BE2C (cell line): ENCODE measurements at regions not wholly inside any gene's neighbourhood (a gene's known extent, or its start where the extent isn't known, plus 50 kb on each side); places are given as distances from the start of the nearest gene placed in this dataset.
"Not testable (repeated sequence)": the region's sequence is repeated elsewhere in the genome, so short reads cannot be mapped to it uniquely, and the experiment has no call there.

Experiments
- DNase-seq: peaks from one replicate; pipeline ENCODE4 v3.0.0-alpha.2; 2020
- H3K27me3 ChIP-seq: fragments of 250-450 bp; sonication (Bioruptor Pico); 2 replicates; pipeline ENCODE4 v1.5.1; 2020; ENCODE audit warnings: mild to moderate bottlenecking
- H3K36me3 ChIP-seq: fragments of 250-450 bp; sonication (Bioruptor Pico); 2 replicates; pipeline ENCODE4 v1.5.1; 2020; ENCODE audit warnings: mild to moderate bottlenecking
- H3K4me1 ChIP-seq: fragments of 250-450 bp; sonication (Bioruptor Pico); 2 replicates; pipeline ENCODE4 v1.5.1; 2020
- H3K4me3 ChIP-seq: 2 replicates; pipeline ENCODE4 v1.5.1; 2011; ENCODE audit warnings: low read depth, low read length
- H3K9me3 ChIP-seq: fragments of 250-450 bp; sonication (Bioruptor Pico); 2 replicates; pipeline ENCODE4 v1.5.1; 2020
- CTCF ChIP-seq: IDR thresholded peaks from 2 replicates; pipeline ENCODE4 v1.5.1; 2012; ENCODE audit warnings: mild to moderate bottlenecking, low read depth, low read length

DNA sequence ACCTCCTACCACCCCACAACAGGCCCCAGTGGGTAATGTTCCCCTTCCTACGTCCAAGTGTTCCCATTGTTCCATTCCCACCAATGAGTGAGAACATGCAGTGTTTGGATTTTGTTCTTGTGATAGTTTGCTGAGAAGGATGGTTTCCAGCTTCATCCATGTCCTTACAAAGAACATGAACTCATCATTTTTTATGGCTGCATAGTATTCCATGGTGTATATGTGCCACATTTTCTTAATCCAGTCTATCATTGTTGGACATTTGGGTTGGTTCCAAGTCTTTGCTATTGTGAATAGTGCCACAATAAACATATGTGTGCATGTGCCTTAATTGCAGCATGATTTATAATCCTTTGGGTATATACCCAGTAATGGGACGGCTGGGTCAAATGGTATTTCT, 81.6 kb downstream of the P2RY10 start:
- not testable (repeated sequence) for H3K36me3 ChIP-seq, H3K9me3 ChIP-seq, H3K4me3 ChIP-seq, DNase-seq, H3K27me3 ChIP-seq, H3K4me1 ChIP-seq

DNA sequence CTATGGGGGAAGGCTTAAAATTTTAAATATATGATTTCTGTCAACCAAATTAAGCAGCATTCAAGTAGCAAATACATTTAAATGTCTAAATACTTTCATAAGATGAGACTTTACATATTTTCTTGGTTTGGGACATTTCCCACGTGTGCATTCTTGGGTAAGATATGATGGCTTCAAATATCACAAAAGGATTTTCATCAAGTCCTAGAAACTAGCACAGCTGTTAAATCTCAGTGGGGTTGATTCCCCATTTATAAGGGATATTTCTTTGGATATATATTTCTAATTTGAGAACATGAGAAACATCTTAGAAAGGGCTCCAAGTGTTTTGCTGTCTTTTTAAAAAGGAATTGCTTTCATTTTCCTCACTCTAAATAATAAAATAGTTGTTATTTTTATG, 90.2 kb downstream of the P2RY10 start:
- no peak overlapping the region for H3K4me3 ChIP-seq
- no peak for DNase-seq
- TF ChIP-seq CTCF, result no peak
- H3K9me3 ChIP-seq, result no peaks in the 10 kb centered on the region
- no peaks in the 10 kb centered on the region for H3K27me3 ChIP-seq
- H3K4me1 ChIP-seq, result no peaks in the 10 kb centered on the region
- no peaks in the 10 kb centered on the region for H3K36me3 ChIP-seq

GRCh38 chrX:79036157-79036880, 91.1 kb downstream of the P2RY10 start:
- no peak for DNase-seq
- Histone ChIP-seq H3K4me3 (no peak overlapping the region), H3K9me3 (no peaks in the 10 kb centered on the region), H3K4me1 (no peaks in the 10 kb centered on the region), H3K27me3 (no peaks in the 10 kb centered on the region), H3K36me3 (no peaks in the 10 kb centered on the region)
- TF ChIP-seq CTCF, result no peak

DNA sequence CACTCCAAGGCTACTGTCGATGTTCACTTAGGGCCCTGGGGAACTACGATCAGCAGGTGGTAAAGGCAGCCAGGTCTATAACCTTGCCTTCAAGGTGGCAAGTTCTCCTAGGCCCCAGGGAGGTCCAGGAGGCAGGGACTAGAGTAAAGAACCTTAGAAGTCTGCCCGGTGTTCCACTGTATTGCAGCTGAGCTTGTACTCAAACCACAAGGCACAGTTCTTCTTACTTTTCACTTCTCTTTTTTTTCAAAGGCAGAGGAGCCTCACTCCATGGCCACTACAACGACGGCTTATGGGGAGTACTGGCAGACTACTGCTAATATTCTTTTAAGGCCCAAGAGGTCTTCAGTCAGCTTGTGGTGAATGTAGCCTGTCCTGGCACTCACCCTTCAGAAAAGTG, 78.8 kb upstream of the GPR174 start:
- Histone ChIP-seq H3K27me3 (no peaks in the 10 kb centered on the region), H3K4me3 (no peak overlapping the region), H3K9me3 (no peaks in the 10 kb centered on the region), H3K36me3 (no peaks in the 10 kb centered on the region), H3K4me1 (no peaks in the 10 kb centered on the region)
- DNase-seq, result no peak
- no peak for TF ChIP-seq CTCF

DNA sequence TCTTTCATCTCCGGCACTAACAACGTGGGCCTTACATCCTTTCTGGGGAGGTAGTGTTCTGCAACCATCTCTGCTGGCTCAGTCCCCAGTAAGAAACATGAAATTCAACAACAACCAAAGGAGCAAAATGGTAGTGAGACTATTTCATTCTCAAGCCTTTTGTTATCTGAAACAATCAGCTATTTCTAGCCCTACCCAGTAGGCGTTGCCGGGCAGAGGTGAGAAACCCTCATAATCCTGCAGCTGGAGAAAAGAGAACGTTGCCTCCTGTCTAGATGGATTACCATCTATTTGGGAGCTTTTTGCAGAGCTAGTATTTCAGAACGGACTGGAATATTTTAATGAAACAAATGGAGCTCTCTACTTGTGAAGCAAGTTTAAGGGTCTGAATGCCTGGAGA, 66.4 kb upstream of the GPR174 start:
- no peak for TF ChIP-seq CTCF
- no peak overlapping the region for H3K4me3 ChIP-seq
- no peaks in the 10 kb centered on the region for H3K4me1 ChIP-seq
- DNase-seq, result no peak
- H3K27me3 ChIP-seq, result no peaks in the 10 kb centered on the region
- H3K36me3 ChIP-seq, result no peaks in the 10 kb centered on the region
- H3K9me3 ChIP-seq, result no peaks in the 10 kb centered on the region

GRCh38 chrX:79079477-79079876, 65.0 kb upstream of the GPR174 start:
- Histone ChIP-seq H3K4me3 (no peak overlapping the region), H3K27me3 (no peaks in the 10 kb centered on the region), H3K36me3 (no peaks in the 10 kb centered on the region), H3K9me3 (no peaks in the 10 kb centered on the region), H3K4me1 (no peaks in the 10 kb centered on the region)
- TF ChIP-seq CTCF, result no peak
- no peak for DNase-seq
